Astrocyte (in vitro differentiated cells and primary cell): ENCODE measurements at regions not wholly inside any gene's neighbourhood (a gene's known extent, or its start where the extent isn't known, plus 50 kb on each side); places are given as distances from the start of the nearest gene placed in this dataset.

ENCODE experiments used
- DNase-seq: peaks from one replicate; pipeline ENCODE4 v3.0.0-alpha.2; 2010; ENCODE audit warnings: low read depth
- FAIRE-seq: peaks from 2 replicates; lab custom pipeline; 2011; peaks lifted over from hg19 to GRCh38; lab: Jason Lieb, UNC
- H2AFZ ChIP-seq: 2 replicates; pipeline ENCODE4 v1.6.0; 2012; ENCODE audit warnings: low read depth, low read length, inconsistent platforms
- H3K27ac ChIP-seq: 2 replicates; pipeline ENCODE4 v1.5.1; 2011; ENCODE audit warnings: low read depth, low read length, inconsistent platforms
- H3K27me3 ChIP-seq: 2 replicates; pipeline ENCODE4 v1.6.0; 2011; ENCODE audit warnings: low read length, inconsistent platforms; ENCODE audit not compliant: insufficient read depth
- H3K36me3 ChIP-seq: 2 replicates; pipeline ENCODE4 v1.5.1; 2011; ENCODE audit warnings: low read length, inconsistent platforms; ENCODE audit not compliant: insufficient read depth
- H3K4me1 ChIP-seq: 2 replicates; pipeline ENCODE4 v1.5.1; 2011; ENCODE audit warnings: low read length, inconsistent platforms; ENCODE audit not compliant: insufficient read depth
- H3K4me2 ChIP-seq: 2 replicates; pipeline ENCODE4 v1.6.0; 2012; ENCODE audit warnings: low read length, inconsistent platforms
- H3K4me3 ChIP-seq: 2 replicates; pipeline ENCODE4 v1.5.1; 2011; ENCODE audit warnings: low read depth, mild to moderate bottlenecking, low read length, inconsistent platforms; ENCODE audit not compliant: insufficient read depth
- H3K79me2 ChIP-seq: 2 replicates; pipeline ENCODE4 v1.6.0; 2012; ENCODE audit warnings: mild to moderate bottlenecking, low read length, inconsistent platforms; ENCODE audit not compliant: insufficient read depth
- H3K9ac ChIP-seq: 2 replicates; pipeline ENCODE4 v1.6.0; 2012; ENCODE audit warnings: mild to moderate bottlenecking, low read length, inconsistent platforms
- H3K9me3 ChIP-seq: 2 replicates; pipeline ENCODE4 v1.5.1; 2012; ENCODE audit warnings: low read depth, mild to moderate bottlenecking, low read length, inconsistent platforms; ENCODE audit not compliant: insufficient read depth
- H4K20me1 ChIP-seq: 2 replicates; pipeline ENCODE4 v1.6.0; 2012; ENCODE audit warnings: low read length, inconsistent platforms; ENCODE audit not compliant: insufficient read depth
- H3K27ac Mint-ChIP-seq: one replicate; pipeline ENCODE4 v1.8.0; 2021; ENCODE audit warnings: mild to moderate bottlenecking, mixed read lengths; ENCODE audit not compliant: unreplicated experiment
- H3K27me3 Mint-ChIP-seq: one replicate; pipeline ENCODE4 v1.8.0; 2021; ENCODE audit warnings: low read depth, mixed read lengths; ENCODE audit not compliant: unreplicated experiment
- H3K36me3 Mint-ChIP-seq: one replicate; pipeline ENCODE4 v1.8.0; 2021; ENCODE audit warnings: low read depth, mixed read lengths; ENCODE audit not compliant: unreplicated experiment
- H3K4me1 Mint-ChIP-seq: one replicate; pipeline ENCODE4 v1.8.0; 2021; ENCODE audit warnings: low read depth, mixed read lengths; ENCODE audit not compliant: unreplicated experiment
- H3K4me3 Mint-ChIP-seq: one replicate; pipeline ENCODE4 v1.8.0; 2021; ENCODE audit warnings: mild to moderate bottlenecking, moderate library complexity, mixed read lengths; ENCODE audit not compliant: unreplicated experiment
- H3K9me3 Mint-ChIP-seq: one replicate; pipeline ENCODE4 v1.8.0; 2021; ENCODE audit warnings: mild to moderate bottlenecking, mixed read lengths; ENCODE audit not compliant: unreplicated experiment
- EZH2 ChIP-seq: IDR thresholded peaks from 2 replicates; pipeline ENCODE4 v1.6.1; 2012; ENCODE audit warnings: mild to moderate bottlenecking, low read length, inconsistent platforms; ENCODE audit not compliant: insufficient read depth
- TF ChIP-seq, protein P1 (sequence below): IDR thresholded peaks from 2 replicates; pipeline ENCODE4 v1.5.1; 2011; ENCODE audit warnings: low read depth, mild to moderate bottlenecking, inconsistent platforms, low read length, moderate library complexity; ENCODE audit not compliant: insufficient read depth

- no peak for TF ChIP-seq EZH2
- TF ChIP-seq, protein P1, sequence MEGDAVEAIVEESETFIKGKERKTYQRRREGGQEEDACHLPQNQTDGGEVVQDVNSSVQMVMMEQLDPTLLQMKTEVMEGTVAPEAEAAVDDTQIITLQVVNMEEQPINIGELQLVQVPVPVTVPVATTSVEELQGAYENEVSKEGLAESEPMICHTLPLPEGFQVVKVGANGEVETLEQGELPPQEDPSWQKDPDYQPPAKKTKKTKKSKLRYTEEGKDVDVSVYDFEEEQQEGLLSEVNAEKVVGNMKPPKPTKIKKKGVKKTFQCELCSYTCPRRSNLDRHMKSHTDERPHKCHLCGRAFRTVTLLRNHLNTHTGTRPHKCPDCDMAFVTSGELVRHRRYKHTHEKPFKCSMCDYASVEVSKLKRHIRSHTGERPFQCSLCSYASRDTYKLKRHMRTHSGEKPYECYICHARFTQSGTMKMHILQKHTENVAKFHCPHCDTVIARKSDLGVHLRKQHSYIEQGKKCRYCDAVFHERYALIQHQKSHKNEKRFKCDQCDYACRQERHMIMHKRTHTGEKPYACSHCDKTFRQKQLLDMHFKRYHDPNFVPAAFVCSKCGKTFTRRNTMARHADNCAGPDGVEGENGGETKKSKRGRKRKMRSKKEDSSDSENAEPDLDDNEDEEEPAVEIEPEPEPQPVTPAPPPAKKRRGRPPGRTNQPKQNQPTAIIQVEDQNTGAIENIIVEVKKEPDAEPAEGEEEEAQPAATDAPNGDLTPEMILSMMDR: no peak
Observed at GRCh38 chr2:106020821-106021661, 173.1 kb downstream of the UXS1 start.

DNA sequence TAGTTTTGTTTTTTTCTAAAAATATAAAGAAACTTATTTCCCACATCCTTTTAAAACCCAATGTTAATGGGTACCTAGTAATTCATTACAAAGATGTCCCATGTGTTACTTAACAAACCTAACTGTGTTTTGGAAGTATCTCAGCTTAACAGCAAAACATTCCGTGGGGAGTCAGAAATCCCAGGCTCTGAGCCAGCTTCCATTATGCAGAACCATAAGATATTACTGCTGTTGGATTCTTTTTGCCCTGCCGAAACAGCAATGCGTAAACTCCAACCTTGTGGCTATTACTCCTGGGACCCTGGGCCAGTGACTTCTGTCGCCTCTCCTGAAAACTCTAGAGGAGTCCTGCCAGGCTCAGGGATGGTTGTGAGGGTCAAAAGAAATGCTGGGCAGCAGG lies 174.1 kb downstream of the UXS1 start:
- no peak overlapping the region for H3K4me2 ChIP-seq
- Mint-ChIP-seq H3K27me3 (peaks cover 13% of the 10 kb centered on the region), H3K36me3 (no peaks in the 10 kb centered on the region), H3K4me3 (no peak overlapping the region), H3K4me1 (no peaks in the 10 kb centered on the region), H3K9me3 (peaks cover 1% of the 10 kb centered on the region), H3K27ac (no peak overlapping the region)
- H3K27me3 ChIP-seq: no peaks in the 10 kb centered on the region
- H3K9ac ChIP-seq: no peak overlapping the region
- FAIRE-seq: no peak
- no peak overlapping the region for H3K27ac ChIP-seq
- H3K4me1 ChIP-seq: peaks cover 4% of the 10 kb centered on the region
- H2AFZ ChIP-seq: no peak overlapping the region
- DNase-seq: peak; percentile 1
- H4K20me1 ChIP-seq: no peaks in the 10 kb centered on the region
- no peak overlapping the region for H3K4me3 ChIP-seq
- no peaks in the 10 kb centered on the region for H3K79me2 ChIP-seq
- no peaks in the 10 kb centered on the region for H3K36me3 ChIP-seq
- no peak for TF ChIP-seq EZH2
- TF ChIP-seq, protein P1: no peak
- no peaks in the 10 kb centered on the region for H3K9me3 ChIP-seq

More at GRCh38 chr2:106020821-106021661, 173.1 kb downstream of the UXS1 start:
- H3K4me1 ChIP-seq: peaks cover 4% of the 10 kb centered on the region
- H3K27me3 ChIP-seq: no peaks in the 10 kb centered on the region
- no peak overlapping the region for H3K9ac ChIP-seq
- H3K4me2 ChIP-seq: no peak overlapping the region
- Mint-ChIP-seq H3K9me3 (peaks cover 1% of the 10 kb centered on the region), H3K4me3 (no peak overlapping the region), H3K27ac (no peak overlapping the region), H3K4me1 (peaks cover 4% of the 10 kb centered on the region), H3K27me3 (peaks cover 13% of the 10 kb centered on the region), H3K36me3 (no peaks in the 10 kb centered on the region)
- H2AFZ ChIP-seq: no peak overlapping the region
- no peaks in the 10 kb centered on the region for H3K36me3 ChIP-seq
- DNase-seq: peak; percentile 6
- H3K27ac ChIP-seq: no peak overlapping the region
- FAIRE-seq: no peak
- H4K20me1 ChIP-seq: no peaks in the 10 kb centered on the region
- H3K9me3 ChIP-seq: no peaks in the 10 kb centered on the region
- H3K79me2 ChIP-seq: no peaks in the 10 kb centered on the region
- H3K4me3 ChIP-seq: no peak overlapping the region

DNA sequence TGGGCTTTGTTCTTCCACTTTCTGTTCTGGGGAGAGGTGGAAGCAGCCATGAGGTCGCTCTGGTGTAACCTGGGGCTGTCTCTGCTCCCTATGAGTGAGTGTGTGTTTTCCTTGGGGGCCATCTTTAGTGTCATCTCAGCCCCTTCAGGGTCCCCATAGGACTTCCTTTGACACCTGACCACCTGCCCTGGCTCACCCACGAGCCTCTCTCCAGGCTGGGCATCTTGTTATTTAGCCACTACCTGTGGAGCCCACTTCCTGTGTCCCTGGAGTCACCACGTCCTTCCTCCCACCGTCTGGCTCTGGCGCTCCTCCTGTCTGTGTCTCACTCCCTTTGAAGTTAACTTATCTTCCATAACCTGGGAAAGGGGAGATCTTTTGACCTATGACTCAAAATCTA lies 176.0 kb downstream of the UXS1 start:
- H3K27me3 ChIP-seq: no peaks in the 10 kb centered on the region
- H4K20me1 ChIP-seq: no peaks in the 10 kb centered on the region
- H3K27ac ChIP-seq: no peak overlapping the region
- no peaks in the 10 kb centered on the region for H3K4me1 Mint-ChIP-seq
- H3K4me3 ChIP-seq: no peak overlapping the region
- peaks cover 1% of the 10 kb centered on the region for H3K9me3 Mint-ChIP-seq
- H3K4me3 Mint-ChIP-seq: no peak overlapping the region
- H3K4me1 ChIP-seq: peaks cover 4% of the 10 kb centered on the region
- H3K9me3 ChIP-seq: no peaks in the 10 kb centered on the region
- no peak overlapping the region for H2AFZ ChIP-seq
- FAIRE-seq (no peak), DNase-seq (no peak)
- H3K27ac Mint-ChIP-seq: no peak overlapping the region
- no peak overlapping the region for H3K9ac ChIP-seq
- peaks cover 5% of the 10 kb centered on the region for H3K27me3 Mint-ChIP-seq
- no peaks in the 10 kb centered on the region for H3K79me2 ChIP-seq
- no peaks in the 10 kb centered on the region for H3K36me3 ChIP-seq
- TF ChIP-seq, protein P1: no peak
- H3K36me3 Mint-ChIP-seq: no peaks in the 10 kb centered on the region
- H3K4me2 ChIP-seq: no peak overlapping the region
